Activated CD8-positive, alpha-beta T cell treated with anti-CD3 and anti-CD28 coated beads for 36 hours (primary cell): ENCODE measurements at regions not wholly inside any gene's neighbourhood (a gene's known extent, or its start where the extent isn't known, plus 50 kb on each side); places are given as distances from the start of the nearest gene placed in this dataset.

ENCODE experiments used
- ATAC-seq: fragments of 200-7000 bp; cut with Tn5 transposase; one replicate; pipeline ENCODE4 v1.10.0; 2021; ENCODE audit warnings: mild to moderate bottlenecking, moderate library complexity
- CTCF ChIA-PET: fragments of 350-600 bp; sonication (Branson Sonifier 250); formaldehyde crosslinking; loops from one replicate; lab custom pipeline; 2021; ENCODE audit warnings: antibody characterized with exemption; lab: Charles Lee
- POLR2A ChIA-PET: fragments of 350-600 bp; sonication (Branson Sonifier 250); formaldehyde crosslinking; loops from one replicate; lab custom pipeline; 2021; ENCODE audit warnings: antibody characterized with exemption; lab: Charles Lee
- DNase-seq: peaks from one replicate; pipeline ENCODE4 v3.0.0-alpha.2; 2020
- H3K27ac Mint-ChIP-seq: one replicate; pipeline ENCODE4 v1.8.0; 2021; ENCODE audit warnings: mild to moderate bottlenecking, mixed read lengths
- H3K27me3 Mint-ChIP-seq: one replicate; pipeline ENCODE4 v1.8.0; 2021; ENCODE audit warnings: mixed read lengths
- H3K36me3 Mint-ChIP-seq: one replicate; pipeline ENCODE4 v1.8.0; 2021; ENCODE audit warnings: low read depth, mixed read lengths
- H3K4me1 Mint-ChIP-seq: one replicate; pipeline ENCODE4 v1.8.0; 2021; ENCODE audit warnings: low read depth, mixed read lengths
- H3K4me3 Mint-ChIP-seq: one replicate; pipeline ENCODE4 v1.8.0; 2021; ENCODE audit warnings: mild to moderate bottlenecking, moderate library complexity, mixed read lengths
- H3K9me3 Mint-ChIP-seq: one replicate; pipeline ENCODE4 v1.8.0; 2021; ENCODE audit warnings: mixed read lengths
- CTCF ChIP-seq: fragments of 200-600 bp; IDR thresholded peaks from one replicate; pipeline ENCODE4 v1.8.0; 2022; ENCODE audit warnings: antibody characterized with exemption, mild to moderate bottlenecking
- intact Hi-C: fragments of 100-400 bp; cut with micrococcal nuclease; formaldehyde crosslinking; loops from one replicate; pipeline ENCODE4 v1.10.0; 2022

GRCh38 chr15:81783076-81783475 lies 262.7 kb downstream of the MEX3B start:
- peaks cover 7% of the 10 kb centered on the region for H3K27me3 Mint-ChIP-seq
- intact Hi-C loops: no loop called here
- H3K9me3 Mint-ChIP-seq: no peaks in the 10 kb centered on the region
- POLR2A ChIA-PET: no interaction called here
- CTCF ChIA-PET: no interaction called here
- TF ChIP-seq CTCF: no peak
- H3K36me3 Mint-ChIP-seq: no peaks in the 10 kb centered on the region
- no peak overlapping the region for H3K4me3 Mint-ChIP-seq
- ATAC-seq (no peak), DNase-seq (no peak)
- H3K4me1 Mint-ChIP-seq: no peaks in the 10 kb centered on the region
- H3K27ac Mint-ChIP-seq: no peak overlapping the region

- ChIA-PET CTCF (no interaction called here), POLR2A (no interaction called here)
- TF ChIP-seq CTCF: no peak
- Mint-ChIP-seq H3K4me1 (no peaks in the 10 kb centered on the region), H3K9me3 (no peaks in the 10 kb centered on the region), H3K27me3 (peaks cover 7% of the 10 kb centered on the region), H3K4me3 (no peak overlapping the region), H3K36me3 (no peaks in the 10 kb centered on the region), H3K27ac (no peak overlapping the region)
- DNase-seq (no peak), ATAC-seq (no peak)
- intact Hi-C loops: no loop called here
Observed at GRCh38 chr15:81781395-81781794, 264.4 kb downstream of the MEX3B start.

- H3K36me3 Mint-ChIP-seq: no peaks in the 10 kb centered on the region
- CTCF ChIA-PET: no interaction called here
- POLR2A ChIA-PET: no interaction called here
- intact Hi-C loops: no loop called here
- no peak for DNase-seq
- no peak overlapping the region for H3K27ac Mint-ChIP-seq
- no peak for ATAC-seq
- TF ChIP-seq CTCF: no peak
- H3K27me3 Mint-ChIP-seq: peaks cover 7% of the 10 kb centered on the region
- H3K4me1 Mint-ChIP-seq: no peaks in the 10 kb centered on the region
- H3K4me3 Mint-ChIP-seq: no peak overlapping the region
- no peaks in the 10 kb centered on the region for H3K9me3 Mint-ChIP-seq
Observed at GRCh38 chr15:81780966-81781365, 264.9 kb downstream of the MEX3B start.

- DNase-seq (no peak), ATAC-seq (no peak)
- ChIA-PET POLR2A (no interaction called here), CTCF (no interaction called here)
- intact Hi-C loops: no loop called here
- H3K4me1 Mint-ChIP-seq: no peaks in the 10 kb centered on the region
- TF ChIP-seq CTCF: no peak
- H3K27me3 Mint-ChIP-seq: peaks cover 5% of the 10 kb centered on the region
- H3K36me3 Mint-ChIP-seq: no peaks in the 10 kb centered on the region
- no peak overlapping the region for H3K27ac Mint-ChIP-seq
- H3K4me3 Mint-ChIP-seq: no peak overlapping the region
- H3K9me3 Mint-ChIP-seq: no peaks in the 10 kb centered on the region
Observed at GRCh38 chr15:81779181-81779580, 266.6 kb downstream of the MEX3B start.

DNA sequence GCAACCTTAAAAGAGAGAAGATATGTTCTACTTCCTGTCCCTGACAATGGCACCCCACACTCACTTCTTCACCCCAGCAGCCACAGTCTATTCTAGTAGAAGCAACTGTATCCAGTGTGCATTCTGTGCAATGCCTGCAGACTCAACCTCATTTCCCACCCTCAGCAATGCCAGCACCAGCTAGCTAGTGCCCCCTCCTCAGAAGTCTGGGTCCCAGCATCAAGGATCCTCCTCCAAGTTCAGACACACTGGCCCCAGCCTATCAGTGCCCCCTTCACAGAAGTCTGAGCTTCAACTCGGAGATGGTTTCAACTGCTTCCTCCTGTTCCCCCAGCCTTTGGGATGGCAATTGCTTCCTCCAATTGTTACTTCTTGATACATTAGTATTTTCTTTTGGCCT lies 268.3 kb downstream of the MEX3B start:
- H3K27me3 Mint-ChIP-seq: peaks cover 4% of the 10 kb centered on the region
- H3K4me1 Mint-ChIP-seq: no peaks in the 10 kb centered on the region
- CTCF ChIA-PET: no interaction called here
- H3K27ac Mint-ChIP-seq: no peak overlapping the region
- no peaks in the 10 kb centered on the region for H3K36me3 Mint-ChIP-seq
- ATAC-seq (no peak), DNase-seq (no peak)
- H3K4me3 Mint-ChIP-seq: no peak overlapping the region
- POLR2A ChIA-PET: no interaction called here
- no peaks in the 10 kb centered on the region for H3K9me3 Mint-ChIP-seq
- intact Hi-C loops: no loop called here
- no peak for TF ChIP-seq CTCF
